HepG2 (cell line): ENCODE measurements at regions not wholly inside any gene's neighbourhood (a gene's known extent, or its start where the extent isn't known, plus 50 kb on each side); places are given as distances from the start of the nearest gene placed in this dataset.

ENCODE experiments used
- ATAC-seq: fragments of 200-7000 bp; cut with Tn5 transposase; 3 replicates; pipeline ENCODE4 v1.9.1; 2020; ENCODE audit warnings: mild to moderate bottlenecking, moderate library complexity
- BruUV-seq: library from RNA; stranded (reverse); fragments of 400-500 nt; replicated peaks from 2 replicates; lab custom pipeline; 2021; lab: Mats Ljungman, UMichigan
- CTCF ChIA-PET: fragments of 300-600 bp; formaldehyde crosslinking; extraction: SDS; loops from one replicate; lab custom pipeline; 2021; ENCODE audit warnings: low total read pairs, inconsistent platforms, low intra/inter-chr PET ratio; lab: Yijun Ruan, JAX
- POLR2A ChIA-PET: fragments of 350-600 bp; sonication (Branson Sonifier 250); formaldehyde crosslinking; loops from one replicate; lab custom pipeline; 2020; ENCODE audit warnings: antibody characterized with exemption, inconsistent platforms; lab: Yijun Ruan, JAX
- DNase-seq: peaks from one replicate; pipeline ENCODE4 v3.0.0-alpha.2; 2015; ENCODE audit warnings: low spot score
- FAIRE-seq: peaks from 3 replicates; lab custom pipeline; 2011; peaks lifted over from hg19 to GRCh38; lab: Jason Lieb, UNC
- H2AFZ ChIP-seq: one replicate; pipeline ENCODE4 v1.6.1; 2011; ENCODE audit warnings: low read length, inconsistent platforms
- H3K27ac ChIP-seq: fragments of 300-600 bp; 3 replicates; pipeline ENCODE4 v1.8.0; 2011; ENCODE audit warnings: mixed run types, mild to moderate bottlenecking, mixed read lengths, low read length, inconsistent platforms; ENCODE audit not compliant: insufficient read depth; ENCODE audit errors: extremely low read length
- H3K27me3 ChIP-seq, 2 experiments: fragments of 200-600 bp in 1 of 2; 2 replicates in 1 of 2; 3 replicates in 1 of 2; pipeline versions ENCODE4 v1.6.0 to v1.8.0; 2011; ENCODE audit warnings: low read length in 2 of 2, mild to moderate bottlenecking in 2 of 2, moderate library complexity in 2 of 2, inconsistent platforms in 1 of 2; ENCODE audit not compliant: insufficient read depth in 2 of 2, control insufficient read depth in 1 of 2
- H3K36me3 ChIP-seq, 2 experiments: fragments of 200-600 bp in 1 of 2; replicated peaks in 1 of 2; 2 replicates in 1 of 2; 3 replicates in 1 of 2; pipeline versions ENCODE4 v1.5.1 to v1.8.0; 2011; ENCODE audit warnings: low read length in 2 of 2, inconsistent platforms in 1 of 2; ENCODE audit not compliant: insufficient read depth in 2 of 2, control insufficient read depth in 1 of 2
- H3K4me1 ChIP-seq: 2 replicates; pipeline ENCODE4 v1.5.1; 2012; ENCODE audit warnings: low read length, inconsistent platforms; ENCODE audit not compliant: insufficient read depth
- H3K4me2 ChIP-seq: 2 replicates; pipeline ENCODE4 v1.6.0; 2011; ENCODE audit warnings: low read depth, low read length, inconsistent platforms
- H3K4me3 ChIP-seq, 3 experiments: fragments of 200-600 bp in 1 of 3; sonication (generic), shearing (Covaris generic) in 1 of 3; replicated peaks in 1 of 3; 2 replicates each; pipeline ENCODE4 v1.5.1; 2011 to 2016; ENCODE audit warnings: low read length in 3 of 3, inconsistent platforms in 2 of 3, low read depth in 2 of 3, mild to moderate bottlenecking in 2 of 3, control low read depth in 1 of 3, mixed read lengths in 1 of 3; ENCODE audit not compliant: insufficient read depth in 1 of 3
- H3K79me2 ChIP-seq: one replicate; pipeline ENCODE4 v1.6.1; 2011; ENCODE audit warnings: low read length, inconsistent platforms; ENCODE audit not compliant: insufficient read depth
- H3K9ac ChIP-seq: 2 replicates; pipeline ENCODE4 v1.6.0; 2011; ENCODE audit warnings: mild to moderate bottlenecking, low read depth, low read length, inconsistent platforms; ENCODE audit not compliant: insufficient read depth
- H3K9me3 ChIP-seq: 2 replicates; pipeline ENCODE4 v1.5.1; 2012; ENCODE audit warnings: mild to moderate bottlenecking, low read length
- H4K20me1 ChIP-seq: 2 replicates; pipeline ENCODE4 v1.6.0; 2011; ENCODE audit warnings: inconsistent platforms, mild to moderate bottlenecking, low read length, moderate library complexity; ENCODE audit not compliant: insufficient read depth
- HIVEP1 ChIP-seq: sonication (generic); formaldehyde crosslinking; IDR thresholded peaks from 2 replicates; pipeline ENCODE4 v1.4.0; 2020; ENCODE audit warnings: mild to moderate bottlenecking, missing genetic modification reagents
- RAD21 ChIP-seq: fragments of 450-650 bp; formaldehyde crosslinking; IDR thresholded peaks from 2 replicates; pipeline ENCODE4 v1.5.0; 2020; ENCODE audit warnings: mild to moderate bottlenecking
- RXRB ChIP-seq: IDR thresholded peaks from 2 replicates; pipeline ENCODE4 v1.6.1; 2016; ENCODE audit warnings: borderline replicate concordance, missing genetic modification reagents, missing compliant biosample characterization
- SMC3 ChIP-seq: IDR thresholded peaks from 2 replicates; pipeline ENCODE4 v1.6.1; 2011; ENCODE audit warnings: low read length, improper control_type of control experiment
- STAG1 ChIP-seq: sonication (generic); formaldehyde crosslinking; IDR thresholded peaks from 2 replicates; pipeline ENCODE4 v1.4.0; 2020; ENCODE audit warnings: missing genetic modification reagents
- ZNF629 ChIP-seq: sonication (generic); formaldehyde crosslinking; conservative IDR thresholded peaks from 2 replicates; pipeline ENCODE4 v1.5.0; 2020; ENCODE audit warnings: missing genetic modification reagents
- WGBS: methylation state at CpG from one replicate; pipeline ENCODE4 v1.1.6; 2017; ENCODE audit warnings: low lambda C conversion rate; 5-methylcytosine and 5-hydroxymethylcytosine counted together
- in situ Hi-C: cut with HindIII; loops from 2 replicates; pipeline ENCODE4 v1.10.0; 2017; ENCODE audit warnings: low pct_unique_long_range_greater_than_20kb; ENCODE audit not compliant: extremely low pct_ligation_motif_present
- intact Hi-C: fragments of 100-400 bp; cut with micrococcal nuclease; formaldehyde crosslinking; loops from one replicate; pipeline ENCODE4 v1.10.0; 2022; ENCODE audit not compliant: unreplicated experiment
- TF ChIP-seq, protein P1 (sequence below): sonication (generic); formaldehyde crosslinking; IDR thresholded peaks from 2 replicates; pipeline ENCODE4 v1.5.0; 2020; ENCODE audit warnings: mild to moderate bottlenecking, missing genetic modification reagents, moderate library complexity
- TF ChIP-seq, protein P2 (sequence below): sonication (generic); formaldehyde crosslinking; IDR thresholded peaks from 2 replicates; pipeline ENCODE4 v1.5.1; 2020; ENCODE audit warnings: mild to moderate bottlenecking, missing genetic modification reagents, borderline replicate concordance

- Histone ChIP-seq H3K9ac (no peak overlapping the region), H3K4me2 (no peak overlapping the region), H4K20me1 (no peaks in the 10 kb centered on the region), H3K27me3 (no peaks in the 10 kb centered on the region), H2AFZ (no peak overlapping the region), H3K4me1 (peaks cover 18% of the 10 kb centered on the region), H3K9me3 (no peaks in the 10 kb centered on the region), H3K79me2 (no peaks in the 10 kb centered on the region), H3K4me3 (no peak overlapping the region), H3K36me3 (no peaks in the 10 kb centered on the region), H3K27ac (no peak overlapping the region)
- intact Hi-C loops (loop anchor here (1.0 kb wide), 2 partner anchors 152 to 156 kb away; no protein-coding TSS in a partner anchor), in situ Hi-C loops (loop anchor here (5.0 kb wide), 1 partner anchor 151 kb away; no protein-coding TSS in a partner anchor)
- WGBS, result 68% methylated on average over 13 of the region's 13 CpGs
- CTCF ChIA-PET, result interaction anchor here (0.7 to 1.6 kb wide), 3 partner anchors 152 to 209 kb away, joined by 3 to 6 read pairs (median 5); no protein-coding TSS in a partner anchor
- POLR2A ChIA-PET, result no interaction called here
- TF ChIP-seq, protein P1, sequence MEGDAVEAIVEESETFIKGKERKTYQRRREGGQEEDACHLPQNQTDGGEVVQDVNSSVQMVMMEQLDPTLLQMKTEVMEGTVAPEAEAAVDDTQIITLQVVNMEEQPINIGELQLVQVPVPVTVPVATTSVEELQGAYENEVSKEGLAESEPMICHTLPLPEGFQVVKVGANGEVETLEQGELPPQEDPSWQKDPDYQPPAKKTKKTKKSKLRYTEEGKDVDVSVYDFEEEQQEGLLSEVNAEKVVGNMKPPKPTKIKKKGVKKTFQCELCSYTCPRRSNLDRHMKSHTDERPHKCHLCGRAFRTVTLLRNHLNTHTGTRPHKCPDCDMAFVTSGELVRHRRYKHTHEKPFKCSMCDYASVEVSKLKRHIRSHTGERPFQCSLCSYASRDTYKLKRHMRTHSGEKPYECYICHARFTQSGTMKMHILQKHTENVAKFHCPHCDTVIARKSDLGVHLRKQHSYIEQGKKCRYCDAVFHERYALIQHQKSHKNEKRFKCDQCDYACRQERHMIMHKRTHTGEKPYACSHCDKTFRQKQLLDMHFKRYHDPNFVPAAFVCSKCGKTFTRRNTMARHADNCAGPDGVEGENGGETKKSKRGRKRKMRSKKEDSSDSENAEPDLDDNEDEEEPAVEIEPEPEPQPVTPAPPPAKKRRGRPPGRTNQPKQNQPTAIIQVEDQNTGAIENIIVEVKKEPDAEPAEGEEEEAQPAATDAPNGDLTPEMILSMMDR, result peak; percentile 53
- TF ChIP-seq SMC3, result peak; percentile 49
- TF ChIP-seq RXRB (CRISPR knock-in tag), result no peak
- peak; percentile 54 for TF ChIP-seq RAD21 (CRISPR knock-in tag)
- TF ChIP-seq STAG1 (CRISPR knock-in tag), result peak; percentile 69
- ATAC-seq (peak; percentile 81), DNase-seq (no peak), FAIRE-seq (no peak)
- no TSS peak for BruUV-seq
These were observed 182.4 kb downstream of the SHQ1 start for GRCh38 chr3:72665701-72666446.

GRCh38 chr3:72665103-72665502 lies 183.1 kb downstream of the SHQ1 start:
- no peak for FAIRE-seq
- H3K79me2 ChIP-seq, result no peaks in the 10 kb centered on the region
- no peak overlapping the region for H3K4me2 ChIP-seq
- 81% methylated on average over 4 of the region's 4 CpGs for WGBS
- in situ Hi-C loops, result loop anchor here (5.0 kb wide), 1 partner anchor 152 kb away; no protein-coding TSS in a partner anchor
- no peak overlapping the region for H3K9ac ChIP-seq
- no peak overlapping the region for H2AFZ ChIP-seq
- CTCF ChIA-PET, result interaction anchor here (1.4 kb wide), 1 partner anchor 157 kb away, joined by 5 read pairs; no protein-coding TSS in a partner anchor
- H4K20me1 ChIP-seq, result no peaks in the 10 kb centered on the region
- DNase-seq, result no peak
- peaks cover 19% of the 10 kb centered on the region for H3K4me1 ChIP-seq
- no peak for TF ChIP-seq HIVEP1
- TF ChIP-seq, protein P2, sequence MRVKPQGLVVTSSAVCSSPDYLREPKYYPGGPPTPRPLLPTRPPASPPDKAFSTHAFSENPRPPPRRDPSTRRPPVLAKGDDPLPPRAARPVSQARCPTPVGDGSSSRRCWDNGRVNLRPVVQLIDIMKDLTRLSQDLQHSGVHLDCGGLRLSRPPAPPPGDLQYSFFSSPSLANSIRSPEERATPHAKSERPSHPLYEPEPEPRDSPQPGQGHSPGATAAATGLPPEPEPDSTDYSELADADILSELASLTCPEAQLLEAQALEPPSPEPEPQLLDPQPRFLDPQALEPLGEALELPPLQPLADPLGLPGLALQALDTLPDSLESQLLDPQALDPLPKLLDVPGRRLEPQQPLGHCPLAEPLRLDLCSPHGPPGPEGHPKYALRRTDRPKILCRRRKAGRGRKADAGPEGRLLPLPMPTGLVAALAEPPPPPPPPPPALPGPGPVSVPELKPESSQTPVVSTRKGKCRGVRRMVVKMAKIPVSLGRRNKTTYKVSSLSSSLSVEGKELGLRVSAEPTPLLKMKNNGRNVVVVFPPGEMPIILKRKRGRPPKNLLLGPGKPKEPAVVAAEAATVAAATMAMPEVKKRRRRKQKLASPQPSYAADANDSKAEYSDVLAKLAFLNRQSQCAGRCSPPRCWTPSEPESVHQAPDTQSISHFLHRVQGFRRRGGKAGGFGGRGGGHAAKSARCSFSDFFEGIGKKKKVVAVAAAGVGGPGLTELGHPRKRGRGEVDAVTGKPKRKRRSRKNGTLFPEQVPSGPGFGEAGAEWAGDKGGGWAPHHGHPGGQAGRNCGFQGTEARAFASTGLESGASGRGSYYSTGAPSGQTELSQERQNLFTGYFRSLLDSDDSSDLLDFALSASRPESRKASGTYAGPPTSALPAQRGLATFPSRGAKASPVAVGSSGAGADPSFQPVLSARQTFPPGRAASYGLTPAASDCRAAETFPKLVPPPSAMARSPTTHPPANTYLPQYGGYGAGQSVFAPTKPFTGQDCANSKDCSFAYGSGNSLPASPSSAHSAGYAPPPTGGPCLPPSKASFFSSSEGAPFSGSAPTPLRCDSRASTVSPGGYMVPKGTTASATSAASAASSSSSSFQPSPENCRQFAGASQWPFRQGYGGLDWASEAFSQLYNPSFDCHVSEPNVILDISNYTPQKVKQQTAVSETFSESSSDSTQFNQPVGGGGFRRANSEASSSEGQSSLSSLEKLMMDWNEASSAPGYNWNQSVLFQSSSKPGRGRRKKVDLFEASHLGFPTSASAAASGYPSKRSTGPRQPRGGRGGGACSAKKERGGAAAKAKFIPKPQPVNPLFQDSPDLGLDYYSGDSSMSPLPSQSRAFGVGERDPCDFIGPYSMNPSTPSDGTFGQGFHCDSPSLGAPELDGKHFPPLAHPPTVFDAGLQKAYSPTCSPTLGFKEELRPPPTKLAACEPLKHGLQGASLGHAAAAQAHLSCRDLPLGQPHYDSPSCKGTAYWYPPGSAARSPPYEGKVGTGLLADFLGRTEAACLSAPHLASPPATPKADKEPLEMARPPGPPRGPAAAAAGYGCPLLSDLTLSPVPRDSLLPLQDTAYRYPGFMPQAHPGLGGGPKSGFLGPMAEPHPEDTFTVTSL (CRISPR knock-in tag), result no peak
- TF ChIP-seq ZNF629 (CRISPR knock-in tag), result peak; percentile 60; the same call in 1 of the 2 replicates
- TF ChIP-seq, all 625 proteins: peak for 1
- Histone ChIP-seq H3K27ac (no peak overlapping the region), H3K27me3 (no peaks in the 10 kb centered on the region), H3K9me3 (no peaks in the 10 kb centered on the region), H3K36me3 (no peaks in the 10 kb centered on the region), H3K4me3 (no peak overlapping the region)
- no peak for ATAC-seq
- BruUV-seq, result no TSS peak
- intact Hi-C loops, result no loop called here
- POLR2A ChIA-PET, result no interaction called here
